C4-2B (cell line): ENCODE measurements at regions not wholly inside any gene's neighbourhood (a gene's known extent, or its start where the extent isn't known, plus 50 kb on each side); places are given as distances from the start of the nearest gene placed in this dataset.
A peak's percentile ranks its signal among the peaks of the same experiment; 100 is the strongest.
"Not testable (repeated sequence)": the region's sequence is repeated elsewhere in the genome, so short reads cannot be mapped to it uniquely, and the experiment has no call there.

Source experiments
- H3K27ac ChIP-seq: fragments of 450-650 bp; 2 replicates; pipeline ENCODE4 v1.5.1; 2017
- CTCF ChIP-seq: fragments of 450-650 bp; conservative IDR thresholded peaks from 2 replicates; pipeline ENCODE4 v1.5.1; 2017; ENCODE audit warnings: mild to moderate bottlenecking
- ZFX ChIP-seq: fragments of 450-650 bp; IDR thresholded peaks from 2 replicates; pipeline ENCODE4 v1.6.1; 2017

- no peak for TF ChIP-seq CTCF
- TF ChIP-seq ZFX = no peak
- no peak overlapping the region for H3K27ac ChIP-seq
Measured at GRCh38 chr1:199945591-199945990, 81.9 kb upstream of the NR5A2 start.

- no peak overlapping the region for H3K27ac ChIP-seq
- TF ChIP-seq ZFX (no peak), CTCF (no peak)
Measured at GRCh38 chr1:199946305-199947155, 81.0 kb upstream of the NR5A2 start.

- TF ChIP-seq ZFX = no peak
- TF ChIP-seq CTCF = no peak
- H3K27ac ChIP-seq = no peak overlapping the region
Measured at GRCh38 chr1:199948587-199949280, 78.8 kb upstream of the NR5A2 start.

- H3K27ac ChIP-seq = not testable (repeated sequence)
Measured at GRCh38 chr1:199951005-199951404, 76.5 kb upstream of the NR5A2 start.

GRCh38 chr1:199953651-199954050, 73.9 kb upstream of the NR5A2 start:
- no peak for TF ChIP-seq ZFX
- TF ChIP-seq CTCF = no peak

GRCh38 chr1:199954699-199955098, 72.8 kb upstream of the NR5A2 start:
- no peak overlapping the region for H3K27ac ChIP-seq

More at GRCh38 chr1:199953651-199954050, 73.9 kb upstream of the NR5A2 start:
- H3K27ac ChIP-seq = no peak overlapping the region

GRCh38 chr1:199955235-199955634, 72.3 kb upstream of the NR5A2 start:
- TF ChIP-seq CTCF (no peak), ZFX (no peak)
- H3K27ac ChIP-seq = no peak overlapping the region

More at GRCh38 chr1:199954699-199955098, 72.8 kb upstream of the NR5A2 start:
- TF ChIP-seq CTCF (peak; percentile 55), ZFX (no peak)
